ENCODE measurements at regions not wholly inside any gene's neighbourhood (a gene's known extent, or its start where the extent isn't known, plus 50 kb on each side); places are given as distances from the start of the nearest gene placed in this dataset.
"Not testable (repeated sequence)": the region's sequence is repeated elsewhere in the genome, so short reads cannot be mapped to it uniquely, and the experiment has no call there.

GRCh38 chr10:108039821-108040584 is 875.5 kb upstream of the SORCS1 start:
- no peak for DNase-seq

- no peak for DNase-seq
Observed at GRCh38 chr10:108037061-108037460, 872.6 kb upstream of the SORCS1 start.

DNA sequence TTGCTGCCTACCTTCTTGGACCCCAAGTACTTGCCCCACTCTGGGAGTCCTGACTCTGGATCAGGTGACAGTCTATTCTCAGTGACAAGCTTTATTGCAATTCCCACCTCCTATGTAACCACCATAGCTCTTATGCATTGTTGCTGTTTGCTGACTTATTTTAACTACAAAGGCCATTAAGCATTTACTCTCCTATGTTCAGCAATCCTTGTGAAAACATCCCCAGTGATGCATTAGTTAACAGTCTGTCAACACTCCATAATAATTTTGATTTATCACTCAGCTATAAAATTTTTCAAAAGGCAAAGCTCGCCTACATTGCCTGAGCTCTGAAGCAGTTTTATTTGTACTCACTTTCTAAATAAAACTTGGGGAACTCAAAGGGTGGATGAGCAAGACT is 871.8 kb upstream of the SORCS1 start:
- DNase-seq: no peak

DNA sequence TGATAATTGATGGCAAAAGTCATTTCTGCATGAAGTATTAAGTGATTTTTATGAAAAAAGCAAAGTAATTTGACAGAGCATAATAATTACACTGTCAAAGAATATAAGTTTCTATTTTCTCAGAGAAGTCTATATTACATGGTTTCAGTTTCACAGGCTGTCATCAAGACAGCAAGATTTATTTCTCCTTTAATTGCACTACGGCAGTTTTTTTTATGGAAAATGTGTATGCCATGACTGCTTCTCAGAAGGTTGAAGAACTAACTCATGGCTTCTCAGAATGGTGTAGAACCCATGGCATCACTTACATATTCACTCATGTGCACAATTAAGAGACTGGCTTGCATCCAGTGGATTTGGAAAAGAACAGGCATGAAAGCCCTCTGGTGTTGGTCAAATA is 870.3 kb upstream of the SORCS1 start:
- no peak for DNase-seq

- not testable (repeated sequence) for DNase-seq
Observed at GRCh38 chr10:108033518-108033917, 869.0 kb upstream of the SORCS1 start.

DNA sequence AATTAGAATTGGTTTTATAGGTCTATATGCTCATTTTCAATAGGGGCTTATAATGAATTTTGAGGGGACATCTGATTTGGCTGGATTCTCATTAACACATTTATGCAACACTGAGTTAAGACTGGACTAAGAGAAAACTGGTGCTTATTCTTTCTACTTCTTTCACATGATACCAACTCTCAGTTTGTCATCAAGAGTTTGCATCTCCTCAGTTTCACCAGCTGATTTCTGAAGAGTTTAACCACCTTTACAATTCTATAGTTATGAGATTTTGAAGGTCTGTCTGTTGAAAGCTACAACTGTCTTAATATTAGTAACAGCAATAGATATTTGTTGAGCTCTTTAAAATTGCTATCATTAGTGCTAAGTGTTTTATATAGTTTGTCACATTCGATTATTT is 867.0 kb upstream of the SORCS1 start:
- no peak for DNase-seq

- DNase-seq: no peak
Observed at GRCh38 chr10:108014902-108015177, 850.3 kb upstream of the SORCS1 start.

GRCh38 chr10:108014145-108014901 is 849.8 kb upstream of the SORCS1 start:
- no peak for DNase-seq

DNA sequence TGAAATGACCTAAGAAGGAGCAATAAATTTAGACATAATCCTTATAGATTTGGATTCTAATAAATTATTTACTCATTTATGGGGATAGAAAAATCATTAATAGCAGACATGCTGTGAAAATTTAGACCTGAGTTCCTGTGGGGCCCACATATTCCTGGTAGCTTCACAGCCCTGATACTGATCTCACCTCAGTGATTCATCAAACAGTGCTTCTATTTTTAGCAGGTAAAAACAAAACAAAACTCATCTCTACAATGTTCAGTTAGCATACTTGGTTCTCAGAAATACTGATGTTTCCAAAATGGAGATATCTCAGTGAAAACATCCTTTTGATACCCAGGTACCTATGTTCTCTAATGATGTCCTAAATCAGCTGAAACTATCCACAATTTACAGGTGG is 841.1 kb upstream of the SORCS1 start:
- DNase-seq: no peak

DNA sequence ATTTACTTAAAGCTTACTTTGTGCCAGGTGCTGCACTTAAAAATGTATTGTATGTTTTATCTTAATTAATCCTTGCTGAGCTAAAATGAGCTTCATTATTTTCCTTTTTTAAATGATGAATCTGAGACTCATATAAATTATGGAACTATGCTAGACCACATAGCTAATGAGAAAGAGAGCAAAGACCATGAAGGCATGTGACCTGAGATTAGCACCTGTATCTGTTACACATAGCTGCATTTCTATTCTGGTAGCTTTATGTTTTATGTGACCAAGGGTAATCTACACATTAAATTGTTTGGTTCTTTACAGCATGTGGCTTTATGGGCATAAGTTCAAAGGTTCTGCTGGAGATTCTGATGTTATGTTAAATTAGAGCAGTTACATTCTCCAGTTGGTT is 839.1 kb upstream of the SORCS1 start:
- no peak for DNase-seq

GRCh38 chr10:108003061-108003460 is 838.6 kb upstream of the SORCS1 start:
- no peak for DNase-seq

DNA sequence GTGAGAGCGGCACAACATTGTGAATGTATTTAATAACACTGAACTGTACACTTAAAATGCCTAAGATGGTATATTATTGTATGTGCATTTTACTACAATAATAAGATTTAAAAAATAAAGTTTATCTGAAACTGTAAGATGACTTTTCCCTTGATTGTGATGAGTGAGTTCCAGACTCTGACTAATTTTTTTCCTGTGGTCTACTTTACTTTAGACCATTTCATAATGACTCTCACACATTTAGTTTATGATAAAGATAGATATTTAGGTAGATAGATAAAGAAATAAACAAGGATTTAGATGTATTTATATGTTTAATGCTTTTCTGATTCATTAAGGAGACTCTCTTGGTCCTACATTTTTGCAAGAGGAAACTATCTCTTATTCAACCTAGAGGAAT is 835.9 kb upstream of the SORCS1 start:
- DNase-seq: no peak

- no peak for DNase-seq
Observed at GRCh38 chr10:107994621-107995270, 830.2 kb upstream of the SORCS1 start.

GRCh38 chr10:107986571-107986970 is 822.1 kb upstream of the SORCS1 start:
- DNase-seq: no peak

DNA sequence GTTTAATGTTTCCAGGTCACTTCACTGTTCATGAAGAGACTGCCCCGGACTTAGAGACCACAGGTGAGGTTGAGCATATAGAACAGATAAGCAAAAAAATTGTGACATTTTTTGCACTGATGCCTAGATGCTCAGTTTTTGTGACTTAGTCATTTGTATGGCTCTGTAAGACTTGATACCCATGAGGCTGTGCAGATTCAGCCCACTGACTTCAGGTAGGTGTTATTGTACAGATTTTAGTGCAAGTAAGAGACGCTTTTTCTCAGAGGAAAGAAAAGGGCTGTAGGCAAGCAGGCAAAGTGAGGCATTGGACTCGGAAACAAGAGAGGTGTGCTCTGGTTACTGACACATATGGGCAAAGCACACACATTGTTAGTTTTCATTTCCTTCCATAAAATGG is 820.1 kb upstream of the SORCS1 start:
- DNase-seq: no peak

- DNase-seq: no peak
Observed at GRCh38 chr10:107984149-107984548, 819.6 kb upstream of the SORCS1 start.

GRCh38 chr10:107978455-107978854 is 813.9 kb upstream of the SORCS1 start:
- no peak for DNase-seq

DNA sequence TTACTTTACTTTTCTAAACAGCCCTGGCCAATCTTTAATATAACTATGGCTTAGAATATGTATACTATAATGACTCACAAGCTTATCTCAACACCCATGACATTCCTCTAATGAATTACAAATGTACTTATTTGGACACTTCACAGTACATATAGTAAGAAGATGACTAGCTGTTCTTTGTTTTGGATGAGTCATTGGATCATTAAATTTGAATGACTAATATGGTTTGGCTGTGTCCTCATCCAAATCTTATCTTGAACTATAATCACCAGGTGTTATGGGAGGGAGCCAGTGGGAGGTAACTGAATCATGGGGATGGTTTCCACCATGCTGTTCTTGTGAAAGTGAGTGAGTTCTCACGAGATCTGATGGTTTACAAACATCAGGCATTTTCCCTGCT is 807.5 kb upstream of the SORCS1 start:
- no peak for DNase-seq

DNA sequence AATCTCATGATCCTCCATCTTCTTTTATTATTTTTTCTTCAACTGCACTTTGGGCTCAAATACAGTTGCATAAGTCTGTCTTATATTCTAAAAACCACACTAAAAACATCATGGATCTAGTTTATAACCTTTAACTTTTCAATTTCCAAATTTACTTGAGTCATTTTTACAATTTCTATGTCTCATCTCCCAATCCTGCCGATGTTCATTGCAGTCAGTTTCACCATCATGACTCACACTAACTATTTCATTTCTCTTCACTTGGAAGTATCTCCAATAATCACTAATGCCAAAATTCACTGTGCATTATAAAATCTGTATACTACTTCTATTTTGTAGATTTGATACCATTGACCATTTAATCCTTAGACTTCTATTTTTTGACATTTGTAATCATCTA is 806.9 kb upstream of the SORCS1 start:
- no peak for DNase-seq

GRCh38 chr10:107970512-107970911 is 806.0 kb upstream of the SORCS1 start:
- no peak for DNase-seq

GRCh38 chr10:107969936-107970335 is 805.4 kb upstream of the SORCS1 start:
- DNase-seq: no peak

DNA sequence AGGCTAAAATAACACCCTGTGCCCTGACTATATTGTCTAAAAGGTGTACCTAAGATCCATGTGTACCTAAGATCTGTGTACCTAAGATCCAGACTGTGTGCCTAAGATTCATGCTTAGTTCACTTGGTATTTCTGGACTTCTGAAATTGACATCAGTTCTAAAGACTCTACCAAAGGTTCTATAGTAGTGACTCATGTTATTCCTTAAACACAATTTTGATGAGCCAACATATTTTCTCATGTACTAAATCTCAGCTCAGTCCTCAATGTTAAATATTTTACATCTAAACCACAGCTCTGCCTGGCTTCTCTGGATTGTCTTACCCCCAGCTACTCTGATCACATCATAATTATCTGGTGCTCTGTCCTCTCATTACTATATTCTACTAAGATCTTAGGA is 802.3 kb upstream of the SORCS1 start:
- no peak for DNase-seq

- DNase-seq: no peak
Observed at GRCh38 chr10:107952649-107953556, 788.4 kb upstream of the SORCS1 start.
